DND-41 (cell line): ENCODE measurements at regions not wholly inside any gene's neighbourhood (a gene's known extent, or its start where the extent isn't known, plus 50 kb on each side); places are given as distances from the start of the nearest gene placed in this dataset.

Source experiments
- EZH2 ChIP-seq: IDR thresholded peaks from 3 replicates; pipeline ENCODE4 v1.6.1; 2012; ENCODE audit warnings: borderline replicate concordance, low read depth, mild to moderate bottlenecking, moderate library complexity, low read length, inconsistent platforms; ENCODE audit not compliant: severe bottlenecking
- TF ChIP-seq, protein P1 (sequence below): IDR thresholded peaks from 2 replicates; pipeline ENCODE4 v1.5.1; 2012; ENCODE audit warnings: borderline replicate concordance, low read length, moderate library complexity, mild to moderate bottlenecking; ENCODE audit not compliant: poor library complexity, severe bottlenecking; ENCODE audit errors: extremely low read depth

DNA sequence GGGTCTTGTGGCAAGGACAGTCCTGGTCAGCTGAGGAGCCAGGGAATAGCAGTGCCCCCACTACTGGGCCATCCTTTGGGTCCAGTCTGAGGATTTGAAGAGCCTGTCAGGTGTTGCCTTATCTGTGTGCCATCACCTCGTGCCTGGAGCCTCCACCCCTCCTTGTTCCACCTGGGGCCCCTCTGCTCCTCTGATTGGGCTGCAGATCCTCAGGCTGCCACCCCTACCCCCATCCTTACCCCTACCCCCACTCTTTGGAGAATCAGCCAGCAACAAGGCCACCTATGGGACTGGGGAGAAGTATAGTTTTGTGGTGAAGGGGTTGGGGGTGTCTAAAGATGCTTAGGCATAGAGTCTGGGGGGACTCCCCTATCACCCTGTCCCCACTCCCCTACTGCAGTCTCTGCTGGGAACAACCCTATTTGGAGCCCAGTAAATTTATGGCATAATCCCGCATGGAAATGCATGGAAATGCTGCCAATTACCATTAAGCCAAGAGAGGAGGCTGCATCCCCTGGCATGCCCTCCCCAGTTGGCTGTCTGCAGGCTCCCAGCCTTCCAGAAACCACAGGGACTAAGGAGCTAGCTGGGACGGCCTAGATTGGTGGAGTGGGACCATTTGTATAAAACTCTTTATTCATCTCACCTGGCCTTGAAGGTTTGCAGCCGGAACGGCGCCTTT, 142.7 kb upstream of the CSF3R start:
- TF ChIP-seq, protein P1, sequence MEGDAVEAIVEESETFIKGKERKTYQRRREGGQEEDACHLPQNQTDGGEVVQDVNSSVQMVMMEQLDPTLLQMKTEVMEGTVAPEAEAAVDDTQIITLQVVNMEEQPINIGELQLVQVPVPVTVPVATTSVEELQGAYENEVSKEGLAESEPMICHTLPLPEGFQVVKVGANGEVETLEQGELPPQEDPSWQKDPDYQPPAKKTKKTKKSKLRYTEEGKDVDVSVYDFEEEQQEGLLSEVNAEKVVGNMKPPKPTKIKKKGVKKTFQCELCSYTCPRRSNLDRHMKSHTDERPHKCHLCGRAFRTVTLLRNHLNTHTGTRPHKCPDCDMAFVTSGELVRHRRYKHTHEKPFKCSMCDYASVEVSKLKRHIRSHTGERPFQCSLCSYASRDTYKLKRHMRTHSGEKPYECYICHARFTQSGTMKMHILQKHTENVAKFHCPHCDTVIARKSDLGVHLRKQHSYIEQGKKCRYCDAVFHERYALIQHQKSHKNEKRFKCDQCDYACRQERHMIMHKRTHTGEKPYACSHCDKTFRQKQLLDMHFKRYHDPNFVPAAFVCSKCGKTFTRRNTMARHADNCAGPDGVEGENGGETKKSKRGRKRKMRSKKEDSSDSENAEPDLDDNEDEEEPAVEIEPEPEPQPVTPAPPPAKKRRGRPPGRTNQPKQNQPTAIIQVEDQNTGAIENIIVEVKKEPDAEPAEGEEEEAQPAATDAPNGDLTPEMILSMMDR: no peak
- no peak for TF ChIP-seq EZH2
